Keratinocyte (primary cell): ENCODE measurements at regions not wholly inside any gene's neighbourhood (a gene's known extent, or its start where the extent isn't known, plus 50 kb on each side); places are given as distances from the start of the nearest gene placed in this dataset.

Experiments
- DNase-seq: peaks from one replicate; pipeline ENCODE4 v3.0.0-alpha.2; 2011; ENCODE audit warnings: low read depth, missing footprints, low spot score
- FAIRE-seq: peaks from 2 replicates; lab custom pipeline; 2011; peaks lifted over from hg19 to GRCh38; lab: Jason Lieb, UNC
- H2AFZ ChIP-seq: 2 replicates; pipeline ENCODE4 v1.6.0; 2012; ENCODE audit warnings: low read length, control low read depth, inconsistent platforms; ENCODE audit not compliant: control insufficient read depth
- H3K27ac ChIP-seq: 2 replicates; pipeline ENCODE4 v1.5.1; 2011; ENCODE audit warnings: low read length; ENCODE audit not compliant: control insufficient read depth, insufficient read depth
- H3K27me3 ChIP-seq: 3 replicates; pipeline ENCODE4 v1.6.0; 2011; ENCODE audit warnings: low read length; ENCODE audit not compliant: control insufficient read depth, insufficient read depth; ENCODE audit errors: extremely low read depth
- H3K36me3 ChIP-seq, 2 experiments: 2 replicates in 1 of 2; 3 replicates in 1 of 2; pipeline ENCODE4 v1.5.1; 2011; ENCODE audit warnings: low read length in 2 of 2, mild to moderate bottlenecking in 1 of 2; ENCODE audit not compliant: control insufficient read depth in 2 of 2, insufficient read depth in 2 of 2; ENCODE audit errors: extremely low read depth in 1 of 2
- H3K4me1 ChIP-seq: 3 replicates; pipeline ENCODE4 v1.5.1; 2011; ENCODE audit warnings: low read length; ENCODE audit not compliant: control insufficient read depth, insufficient read depth; ENCODE audit errors: extremely low read depth
- H3K4me2 ChIP-seq: 3 replicates; pipeline ENCODE4 v1.6.0; 2011; ENCODE audit warnings: low read depth, low read length; ENCODE audit not compliant: control insufficient read depth, insufficient read depth; ENCODE audit errors: extremely low read depth
- H3K4me3 ChIP-seq, 3 experiments: fragments of 200-600 bp in 1 of 3; sonication (generic) in 1 of 3; 2 replicates in 2 of 3; 3 replicates in 1 of 3; pipeline ENCODE4 v1.5.1; 2011 to 2016; ENCODE audit warnings: low read length in 3 of 3, mild to moderate bottlenecking in 3 of 3, control low read depth in 2 of 3, inconsistent platforms in 1 of 3, low read depth in 1 of 3, mixed read lengths in 1 of 3, mixed run types in 1 of 3, moderate library complexity in 1 of 3; ENCODE audit not compliant: control insufficient read depth in 2 of 3, insufficient read depth in 2 of 3; ENCODE audit errors: extremely low read depth in 1 of 3
- H3K79me2 ChIP-seq: 2 replicates; pipeline ENCODE4 v1.6.0; 2012; ENCODE audit warnings: low read length; ENCODE audit not compliant: control insufficient read depth, insufficient read depth
- H3K9ac ChIP-seq: 3 replicates; pipeline ENCODE4 v1.6.0; 2011; ENCODE audit warnings: low read length; ENCODE audit not compliant: control insufficient read depth, insufficient read depth; ENCODE audit errors: extremely low read depth
- H3K9me1 ChIP-seq: 3 replicates; pipeline ENCODE4 v1.6.0; 2011; ENCODE audit warnings: low read length; ENCODE audit not compliant: control insufficient read depth, insufficient read depth; ENCODE audit errors: extremely low read depth
- H3K9me3 ChIP-seq: 2 replicates; pipeline ENCODE4 v1.5.1; 2012; ENCODE audit warnings: low read depth, low read length; ENCODE audit not compliant: control insufficient read depth
- H4K20me1 ChIP-seq: 3 replicates; pipeline ENCODE4 v1.6.0; 2011; ENCODE audit warnings: low read length; ENCODE audit not compliant: control insufficient read depth, insufficient read depth; ENCODE audit errors: extremely low read depth
- CTCF ChIP-seq, 3 experiments: IDR thresholded peaks in 1 of 3; conservative IDR thresholded peaks in 1 of 3; optimal IDR thresholded peaks in 1 of 3; 2 replicates in 2 of 3; 3 replicates in 1 of 3; pipeline versions ENCODE3 to v1.5.1; 2011; ENCODE audit warnings: low read length in 3 of 3, mild to moderate bottlenecking in 3 of 3, moderate library complexity in 2 of 3, control low read depth in 1 of 3, inconsistent platforms in 1 of 3; ENCODE audit not compliant: insufficient read depth in 2 of 3; ENCODE audit errors: extremely low read depth in 1 of 3
- EZH2 ChIP-seq: IDR thresholded peaks from one replicate; pipeline ENCODE4 v1.6.1; 2012; ENCODE audit warnings: inconsistent platforms, mild to moderate bottlenecking, low read length, moderate library complexity
- dilution Hi-C: fragments of 300-500 bp; cut with MboI; formaldehyde crosslinking; loops from one replicate; pipeline ENCODE4 v1.7.0; 2020; ENCODE audit warnings: low sequenced_read_pairs; ENCODE audit not compliant: extremely low pct_ligation_motif_present

- Histone ChIP-seq H3K79me2 (no peaks in the 10 kb centered on the region), H3K4me2 (no peak overlapping the region), H3K27ac (no peak overlapping the region), H3K9me3 (no peaks in the 10 kb centered on the region), H4K20me1 (peaks cover 2% of the 10 kb centered on the region), H3K9me1 (no peaks in the 10 kb centered on the region), H3K27me3 (peaks cover 24% of the 10 kb centered on the region), H3K9ac (no peak overlapping the region), H3K4me1 (peaks cover 9% of the 10 kb centered on the region), H2AFZ (no peak overlapping the region), H3K36me3 (no peaks in the 10 kb centered on the region), H3K4me3 (no peak overlapping the region)
- FAIRE-seq (no peak), DNase-seq (no peak)
- dilution Hi-C loops = no loop called here
- no peak for TF ChIP-seq EZH2
Observed at GRCh38 chr11:119798656-119799055, 69.7 kb upstream of the NECTIN1 start.

GRCh38 chr11:119797736-119798135 is 68.7 kb upstream of the NECTIN1 start:
- DNase-seq (no peak), FAIRE-seq (no peak)
- H3K27me3 ChIP-seq = peaks cover 24% of the 10 kb centered on the region
- peaks cover 9% of the 10 kb centered on the region for H3K4me1 ChIP-seq
- H3K4me2 ChIP-seq = no peak overlapping the region
- H2AFZ ChIP-seq = no peak overlapping the region
- H4K20me1 ChIP-seq = peaks cover 2% of the 10 kb centered on the region
- dilution Hi-C loops = no loop called here
- H3K9me3 ChIP-seq = no peaks in the 10 kb centered on the region
- no peaks in the 10 kb centered on the region for H3K9me1 ChIP-seq
- TF ChIP-seq EZH2 = no peak
- no peak for TF ChIP-seq CTCF (optimal IDR thresholded peaks at IDR 0.05 in 1 of 3, IDR thresholded peaks at IDR 0.05 in 1 of 3, conservative IDR thresholded peaks at IDR 0.05 in 1 of 3; ENCODE audit: extremely low read depth in 1 of 3, insufficient read depth in 2 of 3, low read length in 3 of 3)
- no peak overlapping the region for H3K27ac ChIP-seq
- H3K9ac ChIP-seq = no peak overlapping the region
- no peaks in the 10 kb centered on the region for H3K36me3 ChIP-seq
- H3K79me2 ChIP-seq = no peaks in the 10 kb centered on the region
- H3K4me3 ChIP-seq = no peak overlapping the region

- no peak for FAIRE-seq
- H2AFZ ChIP-seq = no peak overlapping the region
- H3K36me3 ChIP-seq = no peaks in the 10 kb centered on the region
- H4K20me1 ChIP-seq = peaks cover 2% of the 10 kb centered on the region
- H3K9me3 ChIP-seq = no peaks in the 10 kb centered on the region
- H3K27me3 ChIP-seq = peaks cover 24% of the 10 kb centered on the region
- H3K79me2 ChIP-seq = no peaks in the 10 kb centered on the region
- no peak overlapping the region for H3K4me3 ChIP-seq
- no peak for TF ChIP-seq CTCF (optimal IDR thresholded peaks at IDR 0.05 in 1 of 3, IDR thresholded peaks at IDR 0.05 in 1 of 3, conservative IDR thresholded peaks at IDR 0.05 in 1 of 3; ENCODE audit: extremely low read depth in 1 of 3, insufficient read depth in 2 of 3, low read length in 3 of 3)
- TF ChIP-seq EZH2 = no peak
- dilution Hi-C loops = no loop called here
- H3K4me1 ChIP-seq = peaks cover 9% of the 10 kb centered on the region
- no peak for DNase-seq
- H3K9me1 ChIP-seq = no peaks in the 10 kb centered on the region
- no peak overlapping the region for H3K4me2 ChIP-seq
- no peak overlapping the region for H3K27ac ChIP-seq
- no peak overlapping the region for H3K9ac ChIP-seq
Observed at GRCh38 chr11:119797123-119797611, 68.2 kb upstream of the NECTIN1 start.
